ACC112 (cell line): ENCODE measurements at regions not wholly inside any gene's neighbourhood (a gene's known extent, or its start where the extent isn't known, plus 50 kb on each side); places are given as distances from the start of the nearest gene placed in this dataset.
"Not testable (repeated sequence)": the region's sequence is repeated elsewhere in the genome, so short reads cannot be mapped to it uniquely, and the experiment has no call there.

ENCODE experiments used
- H2AFZ ChIP-seq: fragments of 200-600 bp; sonication (generic); one replicate; pipeline ENCODE4 v1.6.0; 2017; ENCODE audit warnings: antibody characterized with exemption, low read length; ENCODE audit not compliant: unreplicated experiment
- H3K27ac ChIP-seq: fragments of 200-600 bp; sonication (generic); 2 replicates; pipeline ENCODE4 v1.5.1; 2014; ENCODE audit warnings: low read depth, mild to moderate bottlenecking, antibody characterized with exemption, low read length, moderate library complexity
- H3K27me3 ChIP-seq: fragments of 200-600 bp; sonication (generic); 2 replicates; pipeline ENCODE4 v1.6.1; 2014; ENCODE audit warnings: mild to moderate bottlenecking, antibody characterized with exemption, low read length, moderate library complexity, mixed read lengths; ENCODE audit not compliant: insufficient read depth
- H3K36me3 ChIP-seq: fragments of 200-600 bp; sonication (generic); 2 replicates; pipeline ENCODE4 v1.6.1; 2016; ENCODE audit warnings: mild to moderate bottlenecking, antibody characterized with exemption, low read length, moderate library complexity, mixed read lengths; ENCODE audit not compliant: insufficient read depth
- H3K4me1 ChIP-seq: fragments of 200-600 bp; sonication (generic); one replicate; pipeline ENCODE4 v1.6.1; 2016; ENCODE audit warnings: low read length, mixed read lengths; ENCODE audit not compliant: insufficient read depth, unreplicated experiment, control insufficient read depth
- H3K4me3 ChIP-seq: fragments of 200-600 bp; sonication (generic); 2 replicates; pipeline ENCODE4 v1.5.1; 2014; ENCODE audit warnings: mild to moderate bottlenecking, low read depth, low read length
- H3K79me2 ChIP-seq: fragments of 200-600 bp; sonication (generic); one replicate; pipeline ENCODE4 v1.6.0; 2016; ENCODE audit warnings: low read length; ENCODE audit not compliant: control insufficient read depth, unreplicated experiment, insufficient read depth

DNA sequence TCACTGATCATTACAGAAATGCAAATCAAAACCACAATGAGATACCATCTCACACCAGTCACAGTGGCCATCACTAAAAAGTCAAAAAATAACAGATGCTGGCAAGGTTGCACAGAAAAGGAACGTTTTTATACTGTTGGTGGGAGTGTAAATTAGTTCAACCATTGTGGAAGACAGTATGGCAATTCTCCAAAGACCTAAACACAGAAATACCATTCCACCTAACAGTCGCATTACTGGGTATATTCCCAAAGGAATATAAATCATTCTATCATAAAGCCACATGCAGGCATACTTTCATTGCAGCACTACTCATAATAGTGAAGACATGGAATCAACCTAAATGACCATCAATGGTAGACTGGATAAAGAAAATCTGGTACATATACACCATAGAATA lies 83.2 kb upstream of the ARID5B start:
- H2AFZ ChIP-seq, H3K4me3 ChIP-seq, H3K4me1 ChIP-seq, H3K27me3 ChIP-seq, H3K79me2 ChIP-seq, H3K36me3 ChIP-seq, H3K27ac ChIP-seq: not testable (repeated sequence)

GRCh38 chr10:61819208-61819607 lies 82.3 kb upstream of the ARID5B start:
- H3K4me3 ChIP-seq, result no peak overlapping the region
- no peaks in the 10 kb centered on the region for H3K79me2 ChIP-seq
- no peaks in the 10 kb centered on the region for H3K4me1 ChIP-seq
- H3K27me3 ChIP-seq, result no peaks in the 10 kb centered on the region
- H3K27ac ChIP-seq, result no peak overlapping the region
- H3K36me3 ChIP-seq, result no peaks in the 10 kb centered on the region
- no peak overlapping the region for H2AFZ ChIP-seq

- Histone ChIP-seq H3K27ac (no peak overlapping the region), H3K4me3 (no peak overlapping the region), H3K36me3 (no peaks in the 10 kb centered on the region), H3K79me2 (no peaks in the 10 kb centered on the region), H2AFZ (no peak overlapping the region), H3K4me1 (no peaks in the 10 kb centered on the region), H3K27me3 (no peaks in the 10 kb centered on the region)
Measured at GRCh38 chr10:61821153-61821552, 80.3 kb upstream of the ARID5B start.

DNA sequence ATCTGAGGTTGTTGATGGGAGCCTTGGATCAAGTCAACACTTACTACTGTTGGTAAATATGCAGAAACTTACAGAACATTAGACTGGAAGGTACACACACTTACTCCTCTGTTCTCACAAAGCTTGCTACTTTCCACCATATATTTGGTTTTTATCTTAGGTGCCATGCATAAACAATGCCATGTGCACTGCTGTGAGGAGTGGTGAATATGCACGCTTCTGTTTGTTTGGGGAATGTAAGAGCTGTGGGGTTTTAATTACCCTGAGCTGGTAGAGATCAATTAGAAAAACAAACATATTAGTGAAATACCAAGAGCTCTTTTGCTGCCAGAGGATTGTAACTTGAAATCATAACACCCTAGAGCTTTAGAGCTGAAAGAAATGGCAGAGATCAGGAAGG lies 79.8 kb upstream of the ARID5B start:
- Histone ChIP-seq H2AFZ (no peak overlapping the region), H3K27me3 (no peaks in the 10 kb centered on the region), H3K4me3 (no peak overlapping the region), H3K4me1 (no peaks in the 10 kb centered on the region), H3K36me3 (no peaks in the 10 kb centered on the region), H3K27ac (no peak overlapping the region), H3K79me2 (no peaks in the 10 kb centered on the region)

- no peaks in the 10 kb centered on the region for H3K27me3 ChIP-seq
- no peak overlapping the region for H2AFZ ChIP-seq
- H3K4me3 ChIP-seq, result no peak overlapping the region
- H3K4me1 ChIP-seq, result no peaks in the 10 kb centered on the region
- H3K36me3 ChIP-seq, result no peaks in the 10 kb centered on the region
- H3K27ac ChIP-seq, result no peak overlapping the region
- H3K79me2 ChIP-seq, result no peaks in the 10 kb centered on the region
Measured at GRCh38 chr10:61822096-61822495, 79.4 kb upstream of the ARID5B start.

DNA sequence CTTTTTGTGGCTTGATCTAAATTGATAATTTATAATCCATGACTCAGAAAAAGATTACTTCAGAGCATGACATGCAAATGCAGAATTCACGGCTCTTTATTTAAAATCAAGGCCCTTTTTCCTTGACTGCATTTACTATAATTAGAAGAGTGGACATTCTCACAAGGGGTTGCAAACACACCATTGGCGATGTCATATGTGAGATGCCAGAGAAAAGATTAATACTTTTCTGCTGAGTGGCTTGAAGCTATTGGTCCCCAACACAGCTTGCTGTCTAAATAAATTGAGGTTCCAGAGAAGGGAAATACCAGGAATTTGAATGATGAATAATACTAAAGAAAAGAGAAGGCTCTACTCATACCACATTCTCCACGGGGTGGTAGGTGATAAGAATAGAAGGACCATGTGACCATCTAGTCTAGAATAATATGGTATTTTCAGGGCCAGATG lies 78.7 kb upstream of the ARID5B start:
- H3K4me3 ChIP-seq, result no peak overlapping the region
- H3K36me3 ChIP-seq, result no peaks in the 10 kb centered on the region
- no peaks in the 10 kb centered on the region for H3K27me3 ChIP-seq
- no peaks in the 10 kb centered on the region for H3K4me1 ChIP-seq
- no peak overlapping the region for H3K27ac ChIP-seq
- no peaks in the 10 kb centered on the region for H3K79me2 ChIP-seq
- no peak overlapping the region for H2AFZ ChIP-seq

- no peak overlapping the region for H3K4me3 ChIP-seq
- H3K4me1 ChIP-seq, result no peaks in the 10 kb centered on the region
- H3K27me3 ChIP-seq, result no peaks in the 10 kb centered on the region
- no peak overlapping the region for H2AFZ ChIP-seq
- no peak overlapping the region for H3K27ac ChIP-seq
- no peaks in the 10 kb centered on the region for H3K36me3 ChIP-seq
- no peaks in the 10 kb centered on the region for H3K79me2 ChIP-seq
Measured at GRCh38 chr10:61825001-61825400, 76.5 kb upstream of the ARID5B start.

DNA sequence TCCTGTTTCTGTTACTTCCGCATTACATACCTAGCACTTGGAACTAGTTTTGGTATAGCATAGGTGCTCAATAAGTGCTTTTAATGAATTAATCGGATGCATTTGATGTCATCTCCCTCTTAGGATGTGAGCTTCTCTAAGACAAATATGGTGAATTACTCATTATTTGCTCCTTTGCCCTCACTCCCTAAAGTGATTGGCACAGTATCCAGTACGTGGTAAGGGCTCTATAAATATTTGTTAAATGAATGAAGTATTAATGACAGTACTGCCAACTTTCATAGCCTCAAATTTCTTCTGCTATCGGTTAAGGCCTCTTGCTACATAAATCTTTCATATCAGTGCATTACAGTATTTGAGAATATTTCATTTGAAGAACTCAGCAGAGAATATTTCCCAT lies 75.9 kb upstream of the ARID5B start:
- no peaks in the 10 kb centered on the region for H3K36me3 ChIP-seq
- no peak overlapping the region for H3K27ac ChIP-seq
- H3K4me1 ChIP-seq, result no peaks in the 10 kb centered on the region
- H3K79me2 ChIP-seq, result no peaks in the 10 kb centered on the region
- no peaks in the 10 kb centered on the region for H3K27me3 ChIP-seq
- no peak overlapping the region for H3K4me3 ChIP-seq
- H2AFZ ChIP-seq, result no peak overlapping the region

DNA sequence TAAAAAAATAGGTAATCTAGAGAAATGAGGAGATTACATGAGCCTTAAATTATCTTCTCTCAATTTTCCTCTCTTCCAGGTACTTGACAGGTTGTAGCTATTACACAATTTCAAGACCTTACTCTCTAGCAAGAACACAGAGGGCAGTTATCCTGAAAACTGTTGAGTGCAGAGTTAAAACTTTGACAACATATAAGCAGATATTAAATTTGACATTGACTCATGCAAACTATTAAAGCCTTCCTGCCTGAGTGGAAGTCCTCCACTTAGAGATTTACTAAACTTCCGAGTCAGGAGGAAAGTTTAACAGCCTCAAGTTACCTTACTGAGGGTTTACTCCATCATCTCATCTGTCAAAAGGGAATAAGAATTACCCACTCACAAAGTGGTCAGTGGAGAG lies 73.5 kb upstream of the ARID5B start:
- no peak overlapping the region for H3K27ac ChIP-seq
- H3K4me1 ChIP-seq, result peaks cover 8% of the 10 kb centered on the region
- no peak overlapping the region for H3K4me3 ChIP-seq
- no peak overlapping the region for H2AFZ ChIP-seq
- H3K79me2 ChIP-seq, result no peaks in the 10 kb centered on the region
- no peaks in the 10 kb centered on the region for H3K27me3 ChIP-seq
- H3K36me3 ChIP-seq, result no peaks in the 10 kb centered on the region

DNA sequence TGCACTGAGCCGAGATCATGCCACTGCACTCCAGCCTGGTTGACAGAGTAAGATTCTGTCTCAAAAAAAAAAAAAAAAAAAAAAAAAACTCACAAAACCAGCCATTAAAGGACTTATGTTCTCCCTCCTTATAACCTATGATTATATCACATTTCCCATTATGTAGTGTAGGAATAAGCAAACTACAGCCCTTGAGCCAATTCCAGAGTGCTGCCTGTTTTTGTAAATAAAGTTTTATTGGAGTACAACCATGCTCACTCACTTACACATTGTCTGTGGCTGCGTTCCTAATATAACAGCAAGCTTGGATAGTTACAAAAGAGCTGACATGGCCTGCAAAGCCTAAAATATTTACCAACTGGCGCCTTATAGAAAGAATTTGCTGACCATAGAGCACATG lies 72.7 kb upstream of the ARID5B start:
- peaks cover 8% of the 10 kb centered on the region for H3K4me1 ChIP-seq
- no peak overlapping the region for H2AFZ ChIP-seq
- H3K27me3 ChIP-seq, result no peaks in the 10 kb centered on the region
- no peaks in the 10 kb centered on the region for H3K79me2 ChIP-seq
- H3K4me3 ChIP-seq, result no peak overlapping the region
- H3K36me3 ChIP-seq, result no peaks in the 10 kb centered on the region
- H3K27ac ChIP-seq, result no peak overlapping the region

GRCh38 chr10:61830072-61830845 lies 71.2 kb upstream of the ARID5B start:
- H2AFZ ChIP-seq, result no peak overlapping the region
- no peaks in the 10 kb centered on the region for H3K27me3 ChIP-seq
- no peak overlapping the region for H3K27ac ChIP-seq
- H3K79me2 ChIP-seq, result no peaks in the 10 kb centered on the region
- H3K4me1 ChIP-seq, result peaks cover 13% of the 10 kb centered on the region
- H3K4me3 ChIP-seq, result no peak overlapping the region
- no peaks in the 10 kb centered on the region for H3K36me3 ChIP-seq
